ENCODE measurements at regions not wholly inside any gene's neighbourhood (a gene's known extent, or its start where the extent isn't known, plus 50 kb on each side); places are given as distances from the start of the nearest gene placed in this dataset.
A peak's percentile ranks its signal among the peaks of the same experiment; 100 is the strongest.

DNA sequence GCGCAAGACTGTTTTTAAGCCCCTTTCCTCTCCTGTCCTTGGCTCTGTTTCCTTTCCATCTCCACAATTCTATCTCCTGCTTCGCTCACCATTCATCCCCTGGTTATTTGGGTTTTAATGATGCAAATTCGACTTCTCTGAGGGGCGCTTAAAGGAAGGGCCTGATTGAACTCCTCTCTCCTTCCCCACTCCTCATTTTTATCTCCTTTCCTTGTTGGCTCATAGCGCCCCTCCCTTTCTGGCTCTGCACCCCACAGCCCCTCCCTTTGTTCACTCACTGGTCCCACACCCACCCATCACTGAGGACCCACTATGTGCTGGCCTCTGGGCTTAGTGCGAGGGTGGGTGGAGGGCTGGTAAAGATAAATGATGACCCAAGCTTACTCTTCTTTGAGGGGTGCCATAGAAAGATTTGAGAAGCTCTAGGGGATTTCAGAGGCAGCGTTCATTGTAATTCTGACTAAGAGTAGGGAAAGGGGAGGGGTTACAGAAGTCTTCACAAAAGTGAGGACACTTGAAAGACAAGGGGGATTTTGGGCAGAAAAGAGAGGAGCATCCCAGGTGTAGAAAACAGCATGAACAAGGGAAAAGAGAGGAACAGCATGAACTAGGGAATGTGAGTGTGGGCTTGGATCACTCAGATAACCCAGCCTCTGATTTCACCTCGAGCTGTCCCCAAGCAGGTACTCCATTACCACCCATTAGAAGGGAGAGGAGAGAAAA lies 507.8 kb downstream of the CD83 start:
- H3K9me3 Mint-ChIP-seq (ENCODE audit: unreplicated experiment): peaks cover 7% of the 10 kb centered on the region
- H3K27ac Mint-ChIP-seq (ENCODE audit: unreplicated experiment): no peak overlapping the region
- H3K36me3 Mint-ChIP-seq (ENCODE audit: unreplicated experiment): no peaks in the 10 kb centered on the region
- TF ChIP-seq, protein P1, sequence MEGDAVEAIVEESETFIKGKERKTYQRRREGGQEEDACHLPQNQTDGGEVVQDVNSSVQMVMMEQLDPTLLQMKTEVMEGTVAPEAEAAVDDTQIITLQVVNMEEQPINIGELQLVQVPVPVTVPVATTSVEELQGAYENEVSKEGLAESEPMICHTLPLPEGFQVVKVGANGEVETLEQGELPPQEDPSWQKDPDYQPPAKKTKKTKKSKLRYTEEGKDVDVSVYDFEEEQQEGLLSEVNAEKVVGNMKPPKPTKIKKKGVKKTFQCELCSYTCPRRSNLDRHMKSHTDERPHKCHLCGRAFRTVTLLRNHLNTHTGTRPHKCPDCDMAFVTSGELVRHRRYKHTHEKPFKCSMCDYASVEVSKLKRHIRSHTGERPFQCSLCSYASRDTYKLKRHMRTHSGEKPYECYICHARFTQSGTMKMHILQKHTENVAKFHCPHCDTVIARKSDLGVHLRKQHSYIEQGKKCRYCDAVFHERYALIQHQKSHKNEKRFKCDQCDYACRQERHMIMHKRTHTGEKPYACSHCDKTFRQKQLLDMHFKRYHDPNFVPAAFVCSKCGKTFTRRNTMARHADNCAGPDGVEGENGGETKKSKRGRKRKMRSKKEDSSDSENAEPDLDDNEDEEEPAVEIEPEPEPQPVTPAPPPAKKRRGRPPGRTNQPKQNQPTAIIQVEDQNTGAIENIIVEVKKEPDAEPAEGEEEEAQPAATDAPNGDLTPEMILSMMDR (IDR thresholded peaks at IDR 0.05; ENCODE audit: partially characterized antibody, unreplicated experiment): no peak
- H3K27me3 Mint-ChIP-seq (ENCODE audit: unreplicated experiment): peaks cover 15% of the 10 kb centered on the region
- DNase-seq: no peak
- peaks cover 32% of the 10 kb centered on the region for H3K4me1 Mint-ChIP-seq (ENCODE audit: low read depth, unreplicated experiment)
- H3K4me3 Mint-ChIP-seq (ENCODE audit: unreplicated experiment): no peak overlapping the region

DNA sequence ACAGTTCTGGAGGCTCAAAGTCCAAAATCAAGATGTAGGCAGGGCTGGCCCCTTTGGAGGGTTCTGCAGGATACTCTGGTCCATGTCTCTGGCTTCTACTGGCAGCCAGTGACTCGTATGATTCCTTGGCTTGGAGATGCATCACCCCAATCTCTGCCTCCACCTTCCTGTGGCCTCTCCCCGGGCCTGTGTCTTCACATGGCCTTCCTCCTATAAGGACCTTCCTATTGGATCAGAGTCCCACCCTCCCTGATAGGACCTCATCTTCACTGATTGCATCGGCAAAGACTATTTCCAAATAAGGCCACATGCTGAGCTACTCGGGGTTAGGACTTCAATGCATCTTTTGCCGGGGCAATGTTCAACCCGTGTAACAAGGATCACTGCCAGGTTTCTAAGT lies 509.0 kb downstream of the CD83 start:
- TF ChIP-seq, protein P1 (IDR thresholded peaks at IDR 0.05; ENCODE audit: partially characterized antibody, unreplicated experiment): no peak
- no peak for DNase-seq
- Mint-ChIP-seq H3K27me3 (ENCODE audit: unreplicated experiment) (peaks cover 9% of the 10 kb centered on the region), H3K9me3 (ENCODE audit: unreplicated experiment) (peaks cover 5% of the 10 kb centered on the region), H3K27ac (ENCODE audit: unreplicated experiment) (no peak overlapping the region), H3K4me3 (ENCODE audit: unreplicated experiment) (no peak overlapping the region), H3K36me3 (ENCODE audit: unreplicated experiment) (no peaks in the 10 kb centered on the region), H3K4me1 (ENCODE audit: low read depth, unreplicated experiment) (peaks cover 27% of the 10 kb centered on the region)

DNA sequence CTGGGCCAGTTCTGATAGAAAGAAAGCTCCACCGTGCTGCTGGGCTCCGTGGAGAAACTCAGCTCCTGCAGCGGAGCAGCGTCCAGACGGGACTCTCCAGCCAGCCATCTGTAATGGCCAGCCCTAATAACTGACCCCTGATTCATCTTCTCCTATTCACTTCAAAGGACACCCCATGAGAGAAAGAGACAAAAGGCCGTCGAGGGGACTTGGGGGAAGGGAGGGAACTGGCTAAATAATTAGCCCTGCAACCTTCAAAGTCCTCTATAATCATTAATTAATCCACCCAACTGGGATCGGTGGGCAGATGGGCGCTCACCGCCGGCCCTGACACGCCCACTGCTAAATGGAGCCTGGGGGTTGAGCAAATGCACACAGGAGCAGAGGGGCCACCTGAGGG lies 512.4 kb downstream of the CD83 start:
- H3K27ac Mint-ChIP-seq (ENCODE audit: unreplicated experiment): peak overlapping the region; percentile 69
- no peaks in the 10 kb centered on the region for H3K36me3 Mint-ChIP-seq (ENCODE audit: unreplicated experiment)
- TF ChIP-seq, protein P1 (IDR thresholded peaks at IDR 0.05; ENCODE audit: partially characterized antibody, unreplicated experiment): no peak
- no peak overlapping the region for H3K4me3 Mint-ChIP-seq (ENCODE audit: unreplicated experiment)
- H3K9me3 Mint-ChIP-seq (ENCODE audit: unreplicated experiment): peaks cover 6% of the 10 kb centered on the region
- H3K27me3 Mint-ChIP-seq (ENCODE audit: unreplicated experiment): peaks cover 8% of the 10 kb centered on the region
- peak; percentile 31 for DNase-seq
- H3K4me1 Mint-ChIP-seq (ENCODE audit: low read depth, unreplicated experiment): peaks cover 20% of the 10 kb centered on the region

DNA sequence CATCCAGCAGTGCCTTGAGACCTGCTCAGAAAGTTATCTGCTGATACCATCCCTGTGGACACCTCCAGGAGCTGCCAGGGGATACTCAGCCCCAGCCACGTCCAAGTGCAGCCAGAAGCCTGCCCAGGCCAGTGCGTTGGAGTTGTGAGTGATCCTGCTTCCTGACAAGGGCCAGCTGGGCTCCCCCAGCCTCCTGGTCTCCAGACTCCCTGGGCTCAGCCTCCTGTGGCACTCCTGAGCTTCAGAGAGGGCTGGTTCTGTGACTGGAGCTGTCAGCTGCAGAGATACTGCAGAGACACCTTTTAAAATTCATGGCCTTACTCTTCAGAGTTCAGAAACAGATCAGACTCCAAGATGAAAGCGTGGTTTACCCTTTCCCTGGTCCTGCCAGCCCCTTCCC lies 515.9 kb downstream of the CD83 start:
- Mint-ChIP-seq H3K27ac (ENCODE audit: unreplicated experiment) (no peak overlapping the region), H3K4me1 (ENCODE audit: low read depth, unreplicated experiment) (peaks cover 21% of the 10 kb centered on the region), H3K9me3 (ENCODE audit: unreplicated experiment) (peaks cover 3% of the 10 kb centered on the region), H3K36me3 (ENCODE audit: unreplicated experiment) (no peaks in the 10 kb centered on the region), H3K4me3 (ENCODE audit: unreplicated experiment) (no peak overlapping the region), H3K27me3 (ENCODE audit: unreplicated experiment) (peaks cover 3% of the 10 kb centered on the region)
- TF ChIP-seq, protein P1 (IDR thresholded peaks at IDR 0.05; ENCODE audit: partially characterized antibody, unreplicated experiment): no peak
- DNase-seq: no peak

DNA sequence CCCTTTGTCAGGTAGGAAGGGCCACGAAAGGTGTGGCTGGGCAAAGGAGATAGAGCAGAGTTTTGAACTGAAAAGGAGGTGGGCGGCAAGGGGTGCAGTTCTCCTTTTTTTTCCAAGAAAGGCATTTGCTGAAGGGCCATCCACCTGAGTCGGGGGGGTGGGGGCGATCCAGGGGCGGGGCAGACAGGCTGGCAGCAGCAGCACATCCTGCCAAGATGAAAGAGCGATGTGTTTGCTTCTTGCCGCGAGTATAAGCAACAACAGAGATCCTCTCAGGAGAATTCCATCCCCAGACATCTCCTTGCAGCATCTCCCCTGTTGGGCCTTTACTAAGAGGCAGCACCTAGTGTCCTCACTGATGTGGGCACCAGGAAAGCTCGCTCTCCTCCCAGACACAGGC lies 516.5 kb downstream of the CD83 start:
- Mint-ChIP-seq H3K27me3 (ENCODE audit: unreplicated experiment) (peaks cover 3% of the 10 kb centered on the region), H3K27ac (ENCODE audit: unreplicated experiment) (no peak overlapping the region), H3K4me1 (ENCODE audit: low read depth, unreplicated experiment) (peaks cover 24% of the 10 kb centered on the region), H3K36me3 (ENCODE audit: unreplicated experiment) (no peaks in the 10 kb centered on the region), H3K9me3 (ENCODE audit: unreplicated experiment) (peaks cover 3% of the 10 kb centered on the region), H3K4me3 (ENCODE audit: unreplicated experiment) (no peak overlapping the region)
- TF ChIP-seq, protein P1 (IDR thresholded peaks at IDR 0.05; ENCODE audit: partially characterized antibody, unreplicated experiment): no peak
- DNase-seq: no peak

Measured in glutamatergic neuron (in vitro differentiated cells).